Neural progenitor cell (in vitro differentiated cells): ENCODE measurements at regions not wholly inside any gene's neighbourhood (a gene's known extent, or its start where the extent isn't known, plus 50 kb on each side); places are given as distances from the start of the nearest gene placed in this dataset.

Experiments used
- DNase-seq: peaks from one replicate; pipeline ENCODE4 v3.0.0-alpha.2; 2016; ENCODE audit warnings: low spot score
- H2AFZ ChIP-seq: fragments of 200-600 bp; sonication (generic); replicated peaks from 2 replicates; pipeline ENCODE4 v1.6.1; 2016; ENCODE audit warnings: antibody characterized with exemption
- H3F3A ChIP-seq: fragments of 200-600 bp; sonication (generic); 2 replicates; pipeline ENCODE4 v1.6.1; 2016; ENCODE audit warnings: antibody characterized with exemption, low read depth
- H3K27ac ChIP-seq: fragments of 200-600 bp; sonication (generic); 2 replicates; pipeline ENCODE4 v1.5.1; 2016; ENCODE audit warnings: mild to moderate bottlenecking
- H3K27me3 ChIP-seq: fragments of 200-600 bp; sonication (generic); 2 replicates; pipeline ENCODE4 v1.6.1; 2016; ENCODE audit warnings: mild to moderate bottlenecking, moderate library complexity
- H3K36me3 ChIP-seq: fragments of 200-600 bp; sonication (generic); 2 replicates; pipeline ENCODE4 v1.5.1; 2016
- H3K4me1 ChIP-seq: fragments of 200-600 bp; sonication (generic); 2 replicates; pipeline ENCODE4 v1.6.1; 2016; ENCODE audit warnings: mixed run types
- H3K4me2 ChIP-seq: fragments of 200-600 bp; sonication (generic); 2 replicates; pipeline ENCODE4 v1.6.1; 2016
- H3K4me3 ChIP-seq: fragments of 200-600 bp; sonication (generic); 2 replicates; pipeline ENCODE4 v1.5.1; 2016
- H3K79me2 ChIP-seq: fragments of 200-600 bp; sonication (generic); 2 replicates; pipeline ENCODE4 v1.6.1; 2016; ENCODE audit warnings: low read depth
- H3K9ac ChIP-seq: fragments of 200-600 bp; sonication (generic); 2 replicates; pipeline ENCODE4 v1.6.1; 2016
- H3K9me3 ChIP-seq: fragments of 200-600 bp; sonication (generic); 2 replicates; pipeline ENCODE4 v1.5.1; 2016; ENCODE audit warnings: low read depth
- H4K20me1 ChIP-seq: fragments of 200-600 bp; sonication (generic); 2 replicates; pipeline ENCODE4 v1.6.1; 2016; ENCODE audit warnings: low read depth
- H3K27ac Mint-ChIP-seq: 3 replicates; pipeline ENCODE4 v1.8.0; 2021; ENCODE audit warnings: mixed read lengths
- H3K27me3 Mint-ChIP-seq: 2 replicates; pipeline ENCODE4 v1.8.0; 2022; ENCODE audit warnings: low read depth, mild to moderate bottlenecking, inconsistent platforms, moderate library complexity, mixed read lengths; ENCODE audit not compliant: insufficient read depth
- H3K36me3 Mint-ChIP-seq: 3 replicates; pipeline ENCODE4 v1.8.0; 2021; ENCODE audit warnings: mixed read lengths
- H3K4me1 Mint-ChIP-seq: 3 replicates; pipeline ENCODE4 v1.8.0; 2021; ENCODE audit warnings: mixed read lengths
- H3K4me3 Mint-ChIP-seq: 3 replicates; pipeline ENCODE4 v1.8.0; 2021; ENCODE audit warnings: mild to moderate bottlenecking, moderate library complexity, mixed read lengths
- H3K9me3 Mint-ChIP-seq: 3 replicates; pipeline ENCODE4 v1.8.0; 2020; ENCODE audit warnings: mixed read lengths
- CTCF ChIP-seq: fragments of 200-600 bp; sonication (generic); IDR thresholded peaks from 2 replicates; pipeline ENCODE4 v1.5.1; 2017; ENCODE audit warnings: antibody characterized with exemption, mild to moderate bottlenecking
- EZH2 ChIP-seq: fragments of 200-600 bp; sonication (generic); IDR thresholded peaks from 2 replicates; pipeline ENCODE4 v1.6.1; 2017; ENCODE audit warnings: antibody characterized with exemption, mild to moderate bottlenecking, moderate library complexity
- EZH2phosphoT487 ChIP-seq: fragments of 200-600 bp; sonication (generic); IDR thresholded peaks from 2 replicates; pipeline ENCODE4 v1.6.1; 2017; ENCODE audit warnings: antibody characterized with exemption

- Histone ChIP-seq H3F3A (no peaks in the 10 kb centered on the region), H2AFZ (no peak overlapping the region), H4K20me1 (no peaks in the 10 kb centered on the region), H3K4me1 (peaks cover 22% of the 10 kb centered on the region), H3K27me3 (no peaks in the 10 kb centered on the region), H3K9ac (no peak overlapping the region), H3K79me2 (no peaks in the 10 kb centered on the region), H3K27ac (no peak overlapping the region), H3K4me2 (no peak overlapping the region), H3K36me3 (no peaks in the 10 kb centered on the region), H3K4me3 (no peak overlapping the region), H3K9me3 (no peaks in the 10 kb centered on the region)
- peaks cover 25% of the 10 kb centered on the region for H3K27me3 Mint-ChIP-seq
- TF ChIP-seq EZH2 (no peak), CTCF (no peak), EZH2phosphoT487 (no peak)
- no peak for DNase-seq
- H3K36me3 Mint-ChIP-seq: peaks cover 4% of the 10 kb centered on the region
- H3K27ac Mint-ChIP-seq: no peak overlapping the region
- H3K9me3 Mint-ChIP-seq: peaks cover 6% of the 10 kb centered on the region
- peaks cover 51% of the 10 kb centered on the region for H3K4me1 Mint-ChIP-seq
- H3K4me3 Mint-ChIP-seq: no peak overlapping the region
Observed at GRCh38 chr17:77879226-77879895, 79.1 kb upstream of the TNRC6C start.

GRCh38 chr17:77879896-77880280, 78.6 kb upstream of the TNRC6C start:
- Mint-ChIP-seq H3K4me1 (peaks cover 56% of the 10 kb centered on the region), H3K27ac (no peak overlapping the region), H3K27me3 (peaks cover 27% of the 10 kb centered on the region), H3K36me3 (peaks cover 4% of the 10 kb centered on the region), H3K4me3 (no peak overlapping the region), H3K9me3 (peaks cover 6% of the 10 kb centered on the region)
- H3K27me3 ChIP-seq: no peaks in the 10 kb centered on the region
- H3K4me3 ChIP-seq: no peak overlapping the region
- no peaks in the 10 kb centered on the region for H3K36me3 ChIP-seq
- H3K4me1 ChIP-seq: peaks cover 20% of the 10 kb centered on the region
- H3K4me2 ChIP-seq: no peak overlapping the region
- no peaks in the 10 kb centered on the region for H3K79me2 ChIP-seq
- no peak overlapping the region for H2AFZ ChIP-seq
- no peak for DNase-seq
- no peaks in the 10 kb centered on the region for H3K9me3 ChIP-seq
- TF ChIP-seq EZH2 (no peak), CTCF (no peak), EZH2phosphoT487 (no peak)
- no peak overlapping the region for H3K27ac ChIP-seq
- no peak overlapping the region for H3K9ac ChIP-seq
- no peaks in the 10 kb centered on the region for H4K20me1 ChIP-seq
- no peaks in the 10 kb centered on the region for H3F3A ChIP-seq

GRCh38 chr17:77880711-77881450, 77.6 kb upstream of the TNRC6C start:
- Mint-ChIP-seq H3K27ac (peak overlapping the region; percentile 33), H3K9me3 (no peaks in the 10 kb centered on the region), H3K4me1 (peaks cover 60% of the 10 kb centered on the region), H3K4me3 (no peak overlapping the region), H3K27me3 (peaks cover 25% of the 10 kb centered on the region), H3K36me3 (no peaks in the 10 kb centered on the region)
- no peak for DNase-seq
- no peaks in the 10 kb centered on the region for H4K20me1 ChIP-seq
- no peaks in the 10 kb centered on the region for H3K27me3 ChIP-seq
- H3K79me2 ChIP-seq: no peaks in the 10 kb centered on the region
- H3K4me3 ChIP-seq: no peak overlapping the region
- TF ChIP-seq CTCF: no peak
- TF ChIP-seq EZH2: no peak
- no peak for TF ChIP-seq EZH2phosphoT487
- no peaks in the 10 kb centered on the region for H3K9me3 ChIP-seq
- H2AFZ ChIP-seq: peak overlapping the region; percentile 66
- no peak overlapping the region for H3K4me2 ChIP-seq
- no peaks in the 10 kb centered on the region for H3K36me3 ChIP-seq
- H3K4me1 ChIP-seq: peaks cover 20% of the 10 kb centered on the region
- H3K27ac ChIP-seq: no peak overlapping the region
- no peak overlapping the region for H3K9ac ChIP-seq
- no peaks in the 10 kb centered on the region for H3F3A ChIP-seq
